ENCODE measurements at regions not wholly inside any gene's neighbourhood (a gene's known extent, or its start where the extent isn't known, plus 50 kb on each side); places are given as distances from the start of the nearest gene placed in this dataset.

DNA sequence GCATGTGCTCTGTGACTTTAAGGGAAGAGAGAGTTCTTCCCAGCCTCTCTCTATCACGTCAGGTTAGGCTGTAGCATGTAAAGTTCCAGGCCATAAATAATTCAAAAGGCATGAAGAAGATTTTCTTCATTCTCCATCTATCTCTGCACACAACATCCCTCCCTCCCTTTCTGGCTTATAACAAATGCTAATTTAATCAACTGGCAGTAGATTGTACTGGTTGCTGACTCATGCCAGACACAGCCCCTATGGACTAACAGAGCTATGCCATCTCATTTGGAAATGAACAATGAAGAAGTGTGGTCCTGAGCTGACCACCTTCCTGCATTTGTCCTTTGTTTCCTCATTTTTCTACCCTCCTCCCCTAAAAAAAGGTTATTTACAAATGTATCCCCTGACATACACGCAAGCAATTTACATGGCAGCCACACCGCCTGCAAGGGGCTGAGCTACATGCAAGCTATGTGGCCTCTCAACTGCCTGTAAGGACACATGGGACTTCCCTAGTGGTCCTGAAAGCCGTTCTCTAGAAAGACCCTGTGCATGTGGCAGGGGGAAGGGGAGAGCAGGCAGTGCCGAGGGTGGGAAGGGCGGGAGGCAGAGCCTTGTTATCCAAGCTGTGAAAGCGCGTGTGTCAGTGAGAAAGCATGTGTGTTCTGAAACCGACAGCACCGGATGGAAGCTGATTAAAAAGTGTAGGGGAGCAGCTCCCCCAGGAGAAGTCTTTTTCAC is 90.9 kb upstream of the KLF7 start:
- no peak for DNase-seq (ENCODE audit: low spot score in 2 of 2)
- WGBS, 2 donors, result 73 to 76% methylated on average over 10 of the region's 10 CpGs
- no peak overlapping the region for H3K4me3 ChIP-seq (ENCODE audit: low read depth, poor library complexity, severe bottlenecking)
- no peak for TF ChIP-seq POLR2A (IDR thresholded peaks at IDR 0.05)
- TF ChIP-seq, protein P1, sequence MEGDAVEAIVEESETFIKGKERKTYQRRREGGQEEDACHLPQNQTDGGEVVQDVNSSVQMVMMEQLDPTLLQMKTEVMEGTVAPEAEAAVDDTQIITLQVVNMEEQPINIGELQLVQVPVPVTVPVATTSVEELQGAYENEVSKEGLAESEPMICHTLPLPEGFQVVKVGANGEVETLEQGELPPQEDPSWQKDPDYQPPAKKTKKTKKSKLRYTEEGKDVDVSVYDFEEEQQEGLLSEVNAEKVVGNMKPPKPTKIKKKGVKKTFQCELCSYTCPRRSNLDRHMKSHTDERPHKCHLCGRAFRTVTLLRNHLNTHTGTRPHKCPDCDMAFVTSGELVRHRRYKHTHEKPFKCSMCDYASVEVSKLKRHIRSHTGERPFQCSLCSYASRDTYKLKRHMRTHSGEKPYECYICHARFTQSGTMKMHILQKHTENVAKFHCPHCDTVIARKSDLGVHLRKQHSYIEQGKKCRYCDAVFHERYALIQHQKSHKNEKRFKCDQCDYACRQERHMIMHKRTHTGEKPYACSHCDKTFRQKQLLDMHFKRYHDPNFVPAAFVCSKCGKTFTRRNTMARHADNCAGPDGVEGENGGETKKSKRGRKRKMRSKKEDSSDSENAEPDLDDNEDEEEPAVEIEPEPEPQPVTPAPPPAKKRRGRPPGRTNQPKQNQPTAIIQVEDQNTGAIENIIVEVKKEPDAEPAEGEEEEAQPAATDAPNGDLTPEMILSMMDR (IDR thresholded peaks at IDR 0.05), result no peak
- intact Hi-C loops (cut with DNase I; ENCODE audit: low total_unique reads), result no loop called here

DNA sequence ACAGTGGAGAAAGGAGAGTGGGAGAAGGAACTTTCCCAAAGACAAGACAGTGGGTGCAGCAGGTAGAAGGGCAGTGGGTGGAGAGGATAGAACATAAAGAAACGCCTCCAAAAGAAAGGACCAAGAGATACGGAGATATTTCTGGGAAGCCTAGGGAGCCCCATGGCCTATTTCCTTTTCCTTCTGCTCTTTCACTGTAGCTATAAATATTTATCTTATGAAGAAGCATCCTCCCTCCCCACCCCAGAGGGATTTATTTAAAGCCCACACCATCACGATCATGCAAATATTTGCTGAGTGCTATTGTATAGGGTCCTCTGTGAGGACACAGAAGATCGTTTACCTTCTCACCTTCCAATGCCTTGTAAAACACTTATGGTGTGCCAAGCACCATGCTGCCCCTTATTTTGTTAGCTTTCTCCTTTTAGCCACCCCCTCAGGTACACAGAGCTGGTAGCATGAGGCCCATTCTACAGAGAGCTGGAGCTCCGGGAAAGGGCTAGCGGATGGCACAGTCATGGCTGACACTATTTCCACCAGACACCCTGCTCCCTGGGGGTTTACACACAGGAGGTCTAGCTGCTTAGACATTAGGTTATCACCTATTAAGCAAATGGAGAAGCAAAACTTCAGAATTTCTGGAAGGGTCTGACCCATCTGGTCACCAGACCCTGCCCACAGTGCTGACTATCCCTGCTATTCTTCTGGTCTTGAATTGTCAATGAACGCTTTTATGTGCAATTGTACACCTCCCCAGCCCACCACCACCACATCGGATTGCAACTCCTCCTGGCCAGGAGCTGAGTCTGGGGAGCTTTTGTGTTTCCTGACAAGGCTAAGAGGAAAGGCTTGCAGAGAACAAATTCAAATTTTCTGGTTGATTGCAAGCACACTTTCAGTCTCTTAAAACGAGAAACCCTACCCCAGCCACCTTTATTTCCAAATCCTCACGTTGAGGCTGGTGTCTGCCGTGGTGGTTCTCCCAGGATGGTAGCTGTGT is 91.8 kb upstream of the KLF7 start:
- DNase-seq (ENCODE audit: low spot score in 2 of 2), result no peak
- 63 to 70% methylated on average over 11 of the region's 11 CpGs for WGBS, 2 donors
- intact Hi-C loops (cut with DNase I; ENCODE audit: low total_unique reads), result no loop called here
- no peak overlapping the region for H3K4me3 ChIP-seq (ENCODE audit: low read depth, poor library complexity, severe bottlenecking)
- TF ChIP-seq, protein P1 (IDR thresholded peaks at IDR 0.05), result no peak
- TF ChIP-seq POLR2A (IDR thresholded peaks at IDR 0.05), result no peak

DNA sequence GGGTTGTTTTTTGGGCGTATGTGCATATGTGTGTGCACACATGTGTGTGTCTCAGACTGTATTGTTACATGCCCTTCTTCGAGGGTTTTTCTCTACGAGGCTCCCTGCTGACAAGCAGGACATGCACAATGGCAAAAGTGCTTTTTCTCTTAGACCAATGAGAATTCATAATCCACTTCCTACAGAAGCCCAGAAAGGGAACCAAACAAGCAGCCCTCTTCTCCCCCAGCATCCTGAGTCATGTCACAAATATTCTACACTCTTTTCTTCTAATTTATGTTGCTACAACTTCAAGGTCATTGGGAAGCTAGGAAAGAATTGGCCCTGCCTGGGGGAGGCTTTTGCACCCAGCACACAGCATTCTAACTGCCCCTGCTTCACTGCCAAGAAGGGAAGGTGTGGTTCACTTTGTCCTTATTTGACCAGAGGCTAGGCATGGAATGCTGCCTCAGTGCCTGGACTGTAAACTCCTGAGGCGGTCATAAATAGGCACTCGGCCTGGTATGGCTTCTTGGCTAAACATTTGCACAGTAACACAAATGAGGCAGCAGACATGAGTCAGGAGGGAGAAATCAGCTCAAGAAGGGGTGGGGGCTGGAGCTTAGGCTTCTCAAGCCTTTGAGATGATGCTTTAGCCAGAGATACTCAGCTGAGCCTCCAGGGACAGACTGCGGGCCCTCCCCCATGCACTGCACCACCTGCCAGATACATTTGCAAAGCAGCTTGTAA is 92.7 kb upstream of the KLF7 start:
- H3K4me3 ChIP-seq (ENCODE audit: low read depth, poor library complexity, severe bottlenecking), result no peak overlapping the region
- TF ChIP-seq, protein P1 (IDR thresholded peaks at IDR 0.05), result no peak
- TF ChIP-seq POLR2A (IDR thresholded peaks at IDR 0.05), result no peak
- WGBS, 2 donors, result 15 to 25% methylated on average over 6 of the region's 6 CpGs
- DNase-seq (ENCODE audit: low spot score in 2 of 2), result peak in 1 of 2 donors; percentile 51
- intact Hi-C loops (cut with DNase I; ENCODE audit: low total_unique reads), result no loop called here

DNA sequence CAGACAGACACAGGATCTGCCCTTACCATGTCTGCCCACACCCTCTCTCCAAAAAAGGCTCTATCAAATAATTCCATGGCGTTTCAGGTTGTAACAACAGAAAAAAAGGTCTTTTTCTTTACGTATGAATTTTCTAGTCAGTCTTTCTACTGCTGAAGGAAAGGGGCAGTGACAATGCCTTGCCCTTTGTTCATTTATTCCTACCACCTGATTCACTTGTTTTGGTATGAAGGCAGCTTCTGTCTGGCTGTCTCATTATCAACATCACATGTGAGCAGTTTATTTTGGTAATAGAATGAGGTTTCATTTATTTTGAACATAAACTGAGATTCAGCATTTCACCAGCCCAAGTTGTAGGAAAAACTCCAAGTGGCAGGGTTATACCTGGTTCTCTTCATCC is 94.3 kb upstream of the KLF7 start:
- 87 to 90% methylated on average over 2 of the region's 2 CpGs for WGBS, 2 donors
- intact Hi-C loops (cut with DNase I; ENCODE audit: low total_unique reads), result no loop called here
- DNase-seq (ENCODE audit: low spot score in 2 of 2), result no peak
- no peak overlapping the region for H3K4me3 ChIP-seq (ENCODE audit: low read depth, poor library complexity, severe bottlenecking)
- TF ChIP-seq, protein P1 (IDR thresholded peaks at IDR 0.05), result no peak
- TF ChIP-seq POLR2A (IDR thresholded peaks at IDR 0.05), result no peak

DNA sequence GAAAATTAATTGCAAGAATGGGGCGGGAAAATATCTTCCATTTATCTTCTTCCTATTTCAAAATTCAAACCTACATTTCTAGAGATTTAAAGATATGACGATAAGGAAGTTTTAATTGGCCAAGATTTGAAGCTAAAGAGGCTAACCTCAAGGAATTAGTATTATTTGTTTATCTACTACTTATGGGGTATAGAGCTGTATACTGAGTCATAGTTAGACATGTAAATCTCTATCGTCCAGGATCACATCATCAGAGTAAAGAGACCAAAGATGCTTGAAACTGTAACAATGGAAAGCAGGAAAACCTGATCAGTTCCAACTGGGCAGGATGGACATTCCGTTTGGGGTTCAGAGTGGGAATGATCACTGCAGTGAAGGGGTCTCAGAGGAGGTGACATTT is 95.2 kb upstream of the KLF7 start:
- TF ChIP-seq, protein P1 (IDR thresholded peaks at IDR 0.05), result no peak
- no peak for TF ChIP-seq POLR2A (IDR thresholded peaks at IDR 0.05)
- no peak overlapping the region for H3K4me3 ChIP-seq (ENCODE audit: low read depth, poor library complexity, severe bottlenecking)
- 88 to 90% methylated on average over 4 of the region's 4 CpGs for WGBS, 2 donors
- intact Hi-C loops (cut with DNase I; ENCODE audit: low total_unique reads), result no loop called here
- DNase-seq (ENCODE audit: low spot score in 2 of 2), result no peak

Measured in lower leg skin (tissue), 4 donors.